GM12878 (cell line): ENCODE measurements at regions not wholly inside any gene's neighbourhood (a gene's known extent, or its start where the extent isn't known, plus 50 kb on each side); places are given as distances from the start of the nearest gene placed in this dataset.

Experiments
- ATAC-seq: fragments of 200-7000 bp; cut with Tn5 transposase; 3 replicates; pipeline ENCODE4 v1.9.1; 2020; ENCODE audit warnings: mild to moderate bottlenecking, moderate library complexity
- BruUV-seq: library from RNA; stranded (reverse); fragments of 400-500 nt; replicated peaks from 2 replicates; lab custom pipeline; 2021; lab: Mats Ljungman, UMichigan
- CTCF ChIA-PET: fragments of 300-600 bp; sonication (Branson Sonifier 250); formaldehyde crosslinking; extraction: SDS; loops from one replicate; lab custom pipeline; 2021; ENCODE audit warnings: inconsistent platforms; lab: Yijun Ruan, JAX
- POLR2A ChIA-PET: fragments of 350-600 bp; formaldehyde crosslinking; extraction: SDS; loops from one replicate; lab custom pipeline; 2021; ENCODE audit warnings: inconsistent platforms; lab: Charles Lee
- RAD21 ChIA-PET: fragments of 300-600 bp; sonication (Branson Sonifier 250); formaldehyde crosslinking; loops from one replicate; lab custom pipeline; 2023; ENCODE audit warnings: antibody characterized with exemption; ENCODE audit not compliant: unreplicated experiment; lab: Charles Lee
- SMC1A ChIA-PET: fragments of 300-600 bp; sonication (Branson Sonifier 250); formaldehyde crosslinking; loops from one replicate; lab custom pipeline; 2023; ENCODE audit not compliant: unreplicated experiment, uncharacterized antibody; lab: Charles Lee
- DNase-seq: peaks from one replicate; pipeline ENCODE4 v3.0.0-alpha.2; 2011; ENCODE audit warnings: low read depth, low spot score
- FAIRE-seq: peaks from 3 replicates; lab custom pipeline; 2011; peaks lifted over from hg19 to GRCh38; lab: Jason Lieb, UNC
- H2AFZ ChIP-seq: 2 replicates; pipeline ENCODE4 v1.6.0; 2011; ENCODE audit warnings: low read depth, low read length, control low read depth; ENCODE audit not compliant: control insufficient read depth
- H3K27ac ChIP-seq: 2 replicates; pipeline ENCODE4 v1.5.1; 2011; ENCODE audit warnings: control low read depth; ENCODE audit not compliant: control insufficient read depth, insufficient read depth
- H3K27me3 ChIP-seq, 2 experiments: replicated peaks in 1 of 2; 2 replicates each; pipeline versions ENCODE4 v1.6.0 to v1.6.1; 2011; ENCODE audit warnings: low read length in 1 of 2; ENCODE audit not compliant: control insufficient read depth in 2 of 2, insufficient read depth in 2 of 2
- H3K36me3 ChIP-seq, 2 experiments: 2 replicates each; pipeline ENCODE4 v1.5.1; 2011; ENCODE audit warnings: low read length in 1 of 2; ENCODE audit not compliant: control insufficient read depth in 2 of 2, insufficient read depth in 2 of 2
- H3K4me1 ChIP-seq: 2 replicates; pipeline ENCODE4 v1.6.1; 2011; ENCODE audit warnings: mild to moderate bottlenecking, low read length, moderate library complexity, mixed read lengths; ENCODE audit not compliant: control insufficient read depth, insufficient read depth
- H3K4me2 ChIP-seq: 2 replicates; pipeline ENCODE4 v1.6.0; 2011; ENCODE audit warnings: control low read depth; ENCODE audit not compliant: control insufficient read depth, insufficient read depth
- H3K4me3 ChIP-seq: fragments of 200-600 bp; sonication (generic); 2 replicates; pipeline ENCODE4 v1.5.1; 2016
- H3K79me2 ChIP-seq: 2 replicates; pipeline ENCODE4 v1.6.0; 2011; ENCODE audit warnings: low read length; ENCODE audit not compliant: control insufficient read depth, insufficient read depth
- H3K9ac ChIP-seq: 2 replicates; pipeline ENCODE4 v1.8.0; 2011; ENCODE audit warnings: low read length, control low read depth, mixed read lengths; ENCODE audit not compliant: control insufficient read depth, insufficient read depth
- H3K9me3 ChIP-seq: replicated peaks from 3 replicates; pipeline ENCODE4 v1.5.1; 2011; ENCODE audit warnings: mild to moderate bottlenecking, low read length; ENCODE audit not compliant: control insufficient read depth, insufficient read depth
- H4K20me1 ChIP-seq: 2 replicates; pipeline ENCODE4 v1.6.0; 2011; ENCODE audit not compliant: control insufficient read depth, insufficient read depth
- ASH2L ChIP-seq: fragments of 300-600, 200-600 bp; sonication (generic); IDR thresholded peaks from 2 replicates; pipeline ENCODE4 v1.6.1; 2017; ENCODE audit warnings: low read depth, mild to moderate bottlenecking, borderline replicate concordance
- ATF7 ChIP-seq: fragments of 450-650 bp; IDR thresholded peaks from 2 replicates; pipeline ENCODE4 v1.6.1; 2016; ENCODE audit warnings: low read depth, mild to moderate bottlenecking
- FOXM1 ChIP-seq: IDR thresholded peaks from 2 replicates; pipeline ENCODE4 v1.6.1; 2012; ENCODE audit warnings: low read depth, mild to moderate bottlenecking, inconsistent platforms, low read length, moderate library complexity
- HCFC1 ChIP-seq: fragments of 150-350 bp; IDR thresholded peaks from 2 replicates; pipeline ENCODE4 v1.6.1; 2014; ENCODE audit warnings: low read length
- KDM1A ChIP-seq: fragments of 200-600 bp; sonication (generic); IDR thresholded peaks from 2 replicates; pipeline ENCODE4 v1.6.1; 2016; ENCODE audit warnings: borderline replicate concordance
- MTA2 ChIP-seq: fragments of 450-650 bp; IDR thresholded peaks from 2 replicates; pipeline ENCODE4 v1.6.1; 2016; ENCODE audit warnings: low read depth, mild to moderate bottlenecking, moderate library complexity
- NFIC ChIP-seq: IDR thresholded peaks from 2 replicates; pipeline ENCODE4 v1.6.1; 2012; ENCODE audit warnings: low read depth, mild to moderate bottlenecking, inconsistent platforms, low read length, moderate library complexity
- NR2C1 ChIP-seq: fragments of 450-650 bp; IDR thresholded peaks from 2 replicates; pipeline ENCODE4 v1.6.1; 2017; ENCODE audit warnings: antibody characterized with exemption, mild to moderate bottlenecking, moderate library complexity
- PAX5 ChIP-seq: IDR thresholded peaks from 2 replicates; pipeline ENCODE4 v1.6.1; 2011; ENCODE audit warnings: low read depth, low read length, borderline replicate concordance
- POLR2AphosphoS2 ChIP-seq: IDR thresholded peaks from 2 replicates; pipeline ENCODE4 v1.6.1; 2011; ENCODE audit warnings: low read depth, mild to moderate bottlenecking, low read length, improper control_type of control experiment, moderate library complexity
- SUZ12 ChIP-seq: fragments of 200-600 bp; sonication (generic); IDR thresholded peaks from one replicate; pipeline ENCODE4 v1.6.1; 2018; ENCODE audit warnings: antibody characterized with exemption, mild to moderate bottlenecking; ENCODE audit not compliant: unreplicated experiment
- ZBED1 ChIP-seq: IDR thresholded peaks from 2 replicates; pipeline ENCODE4 v1.6.1; 2016; ENCODE audit warnings: borderline replicate concordance
- WGBS: methylation state at CpG from one replicate; pipeline ENCODE4 v1.1.6; 2016; ENCODE audit warnings: low lambda C conversion rate; ENCODE audit not compliant: insufficient replicate concordance, insufficient coverage; ENCODE audit errors: missing lambda C conversion rate; 5-methylcytosine and 5-hydroxymethylcytosine counted together
- in situ Hi-C: fragments of 300-500 bp; cut with MboI; formaldehyde crosslinking; loops from 9 replicates; pipeline ENCODE4 v1.14.3; 2018; ENCODE audit warnings: mixed read lengths
- intact Hi-C: fragments of 100-400 bp; cut with micrococcal nuclease; formaldehyde crosslinking; loops from one replicate; pipeline ENCODE4 v1.14.2; 2022; ENCODE audit not compliant: unreplicated experiment
- TF ChIP-seq, protein P1 (sequence below): IDR thresholded peaks from 2 replicates; pipeline ENCODE4 v1.6.1; 2012; ENCODE audit warnings: low read length, inconsistent platforms
- TF ChIP-seq, protein P2 (sequence below): fragments of 450-650 bp; conservative IDR thresholded peaks from 2 replicates; pipeline ENCODE4 v1.6.1; 2017; ENCODE audit warnings: mild to moderate bottlenecking, moderate library complexity
- TF ChIP-seq, protein P3 (sequence below): fragments of 450-650 bp; IDR thresholded peaks from 2 replicates; pipeline ENCODE4 v1.6.1; 2018; ENCODE audit warnings: borderline replicate concordance, mild to moderate bottlenecking; ENCODE audit not compliant: partially characterized antibody

DNA sequence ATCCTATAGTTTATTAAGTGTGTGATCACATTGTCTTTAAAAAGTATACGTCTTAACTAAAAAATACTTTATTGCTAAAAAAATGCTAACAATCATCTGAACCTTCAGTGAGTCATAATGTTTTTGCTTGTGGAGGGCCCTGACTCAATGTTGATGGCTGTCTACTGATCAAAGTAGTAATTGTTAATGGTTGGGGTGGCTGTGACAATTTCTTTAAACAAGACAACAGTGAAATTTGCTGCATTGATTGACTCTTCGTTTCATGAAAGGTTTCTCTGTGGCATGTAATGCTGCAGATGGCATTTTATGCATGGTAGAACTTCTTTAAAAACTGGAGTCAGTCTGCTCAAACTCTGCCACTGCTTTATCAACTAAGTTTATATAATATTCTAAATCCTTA is 101.4 kb upstream of the IL15 start (continued):
- TF ChIP-seq, protein P1, sequence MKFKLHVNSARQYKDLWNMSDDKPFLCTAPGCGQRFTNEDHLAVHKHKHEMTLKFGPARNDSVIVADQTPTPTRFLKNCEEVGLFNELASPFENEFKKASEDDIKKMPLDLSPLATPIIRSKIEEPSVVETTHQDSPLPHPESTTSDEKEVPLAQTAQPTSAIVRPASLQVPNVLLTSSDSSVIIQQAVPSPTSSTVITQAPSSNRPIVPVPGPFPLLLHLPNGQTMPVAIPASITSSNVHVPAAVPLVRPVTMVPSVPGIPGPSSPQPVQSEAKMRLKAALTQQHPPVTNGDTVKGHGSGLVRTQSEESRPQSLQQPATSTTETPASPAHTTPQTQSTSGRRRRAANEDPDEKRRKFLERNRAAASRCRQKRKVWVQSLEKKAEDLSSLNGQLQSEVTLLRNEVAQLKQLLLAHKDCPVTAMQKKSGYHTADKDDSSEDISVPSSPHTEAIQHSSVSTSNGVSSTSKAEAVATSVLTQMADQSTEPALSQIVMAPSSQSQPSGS = no peak
- no peak for TF ChIP-seq MTA2
- TF ChIP-seq, all 136 proteins: peak for 0

DNA sequence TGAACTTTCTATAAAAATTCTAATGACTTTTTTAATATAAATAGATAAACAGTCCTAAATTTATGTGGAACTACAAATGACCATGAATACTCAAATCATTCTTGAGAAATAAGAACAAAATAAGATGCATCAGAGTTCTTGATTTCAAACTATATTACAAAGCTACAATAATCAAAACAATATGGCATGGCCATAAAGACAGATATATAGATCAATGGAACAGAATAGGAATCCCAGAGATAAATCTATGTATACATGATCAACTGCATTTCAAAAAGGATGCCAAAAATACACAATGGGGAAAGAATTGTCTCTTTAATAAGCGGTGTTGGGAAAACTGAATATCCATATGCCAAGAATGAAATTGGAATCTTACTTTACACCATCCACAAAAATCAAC is 98.4 kb upstream of the IL15 start:
- FAIRE-seq (no peak), DNase-seq (no peak), ATAC-seq (no peak)
- H2AFZ ChIP-seq = no peak overlapping the region
- H3K9ac ChIP-seq = no peak overlapping the region
- ChIA-PET RAD21 (no interaction called here), POLR2A (no interaction called here), CTCF (no interaction called here), SMC1A (no interaction called here)
- H3K27me3 ChIP-seq = no peaks in the 10 kb centered on the region
- in situ Hi-C loops (no loop called here), intact Hi-C loops (no loop called here)
- H4K20me1 ChIP-seq = no peaks in the 10 kb centered on the region
- H3K79me2 ChIP-seq = no peaks in the 10 kb centered on the region
- WGBS = 4% methylated on average over 1 of the region's 1 CpG
- H3K4me1 ChIP-seq = no peaks in the 10 kb centered on the region
- H3K27ac ChIP-seq = no peak overlapping the region
- H3K9me3 ChIP-seq = no peaks in the 10 kb centered on the region; the same call in 2 of the 3 replicates
- H3K36me3 ChIP-seq = no peaks in the 10 kb centered on the region
- no TSS peak for BruUV-seq
- no peak overlapping the region for H3K4me2 ChIP-seq
- H3K4me3 ChIP-seq = no peak overlapping the region
- no peak for TF ChIP-seq SUZ12
- no peak for TF ChIP-seq POLR2AphosphoS2
- TF ChIP-seq FOXM1 = no peak
- no peak for TF ChIP-seq ZBED1
- TF ChIP-seq ATF7 = no peak
- no peak for TF ChIP-seq PAX5
- TF ChIP-seq NFIC = no peak
- TF ChIP-seq HCFC1 = no peak
- no peak for TF ChIP-seq ASH2L
- no peak for TF ChIP-seq NR2C1
- TF ChIP-seq, protein P2, sequence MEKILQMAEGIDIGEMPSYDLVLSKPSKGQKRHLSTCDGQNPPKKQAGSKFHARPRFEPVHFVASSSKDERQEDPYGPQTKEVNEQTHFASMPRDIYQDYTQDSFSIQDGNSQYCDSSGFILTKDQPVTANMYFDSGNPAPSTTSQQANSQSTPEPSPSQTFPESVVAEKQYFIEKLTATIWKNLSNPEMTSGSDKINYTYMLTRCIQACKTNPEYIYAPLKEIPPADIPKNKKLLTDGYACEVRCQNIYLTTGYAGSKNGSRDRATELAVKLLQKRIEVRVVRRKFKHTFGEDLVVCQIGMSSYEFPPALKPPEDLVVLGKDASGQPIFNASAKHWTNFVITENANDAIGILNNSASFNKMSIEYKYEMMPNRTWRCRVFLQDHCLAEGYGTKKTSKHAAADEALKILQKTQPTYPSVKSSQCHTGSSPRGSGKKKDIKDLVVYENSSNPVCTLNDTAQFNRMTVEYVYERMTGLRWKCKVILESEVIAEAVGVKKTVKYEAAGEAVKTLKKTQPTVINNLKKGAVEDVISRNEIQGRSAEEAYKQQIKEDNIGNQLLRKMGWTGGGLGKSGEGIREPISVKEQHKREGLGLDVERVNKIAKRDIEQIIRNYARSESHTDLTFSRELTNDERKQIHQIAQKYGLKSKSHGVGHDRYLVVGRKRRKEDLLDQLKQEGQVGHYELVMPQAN = no peak
- TF ChIP-seq KDM1A = no peak
- TF ChIP-seq, protein P3, sequence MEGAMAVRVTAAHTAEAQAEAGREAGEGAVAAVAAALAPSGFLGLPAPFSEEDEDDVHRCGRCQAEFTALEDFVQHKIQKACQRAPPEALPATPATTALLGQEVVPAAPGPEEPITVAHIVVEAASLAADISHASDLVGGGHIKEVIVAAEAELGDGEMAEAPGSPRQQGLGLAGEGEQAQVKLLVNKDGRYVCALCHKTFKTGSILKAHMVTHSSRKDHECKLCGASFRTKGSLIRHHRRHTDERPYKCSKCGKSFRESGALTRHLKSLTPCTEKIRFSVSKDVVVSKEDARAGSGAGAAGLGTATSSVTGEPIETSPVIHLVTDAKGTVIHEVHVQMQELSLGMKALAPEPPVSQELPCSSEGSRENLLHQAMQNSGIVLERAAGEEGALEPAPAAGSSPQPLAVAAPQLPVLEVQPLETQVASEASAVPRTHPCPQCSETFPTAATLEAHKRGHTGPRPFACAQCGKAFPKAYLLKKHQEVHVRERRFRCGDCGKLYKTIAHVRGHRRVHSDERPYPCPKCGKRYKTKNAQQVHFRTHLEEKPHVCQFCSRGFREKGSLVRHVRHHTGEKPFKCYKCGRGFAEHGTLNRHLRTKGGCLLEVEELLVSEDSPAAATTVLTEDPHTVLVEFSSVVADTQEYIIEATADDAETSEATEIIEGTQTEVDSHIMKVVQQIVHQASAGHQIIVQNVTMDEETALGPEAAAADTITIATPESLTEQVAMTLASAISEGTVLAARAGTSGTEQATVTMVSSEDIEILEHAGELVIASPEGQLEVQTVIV = no peak
